Fibroblast of skin of right biceps (primary cell): ENCODE measurements at regions not wholly inside any gene's neighbourhood (a gene's known extent, or its start where the extent isn't known, plus 50 kb on each side); places are given as distances from the start of the nearest gene placed in this dataset.

Experiments
- DNase-seq: peaks from one replicate; pipeline ENCODE4 v3.0.0-alpha.2; 2013

- DNase-seq = no peak
These were observed 70.6 kb downstream of the VEGFA start for GRCh38 chr6:43840490-43841218.

DNA sequence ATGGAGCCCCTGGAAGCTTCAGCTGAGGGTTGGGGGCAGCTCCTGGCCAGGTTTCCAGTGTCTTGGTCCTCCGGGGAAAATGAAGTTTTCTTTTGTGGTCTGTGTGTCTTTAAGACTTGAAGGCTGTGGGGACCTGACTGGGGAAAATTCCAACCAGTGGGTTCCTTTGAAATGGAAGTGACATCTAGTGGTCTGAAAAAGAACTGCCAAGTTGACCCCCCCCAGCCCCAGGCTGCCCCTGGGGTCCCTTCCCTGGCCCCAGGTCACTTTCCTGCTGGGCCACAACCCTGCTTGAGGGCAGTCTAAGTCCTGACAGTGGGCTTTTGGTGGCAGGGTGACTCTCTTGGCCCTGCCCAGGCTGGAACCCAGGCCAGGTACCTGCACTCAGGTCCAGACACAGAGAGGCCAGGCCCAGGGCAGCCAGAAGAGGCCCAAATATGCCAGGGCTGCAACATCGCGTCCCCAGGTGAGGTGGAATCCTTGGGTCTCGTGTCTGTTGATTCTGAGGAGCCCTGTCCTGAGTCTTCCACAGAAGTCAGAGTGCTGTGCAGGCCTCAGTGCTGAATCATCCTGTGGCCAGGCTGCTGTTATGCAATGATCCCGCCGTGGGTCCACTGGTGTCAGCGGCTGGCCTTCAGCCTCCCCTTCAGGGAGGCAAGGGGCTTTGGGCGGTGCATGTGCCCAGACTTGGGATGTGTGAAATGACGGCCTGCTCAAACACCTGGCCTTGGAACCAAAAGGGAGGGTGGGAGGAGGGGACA lies 68.4 kb downstream of the VEGFA start:
- peak; percentile 71 for DNase-seq

DNA sequence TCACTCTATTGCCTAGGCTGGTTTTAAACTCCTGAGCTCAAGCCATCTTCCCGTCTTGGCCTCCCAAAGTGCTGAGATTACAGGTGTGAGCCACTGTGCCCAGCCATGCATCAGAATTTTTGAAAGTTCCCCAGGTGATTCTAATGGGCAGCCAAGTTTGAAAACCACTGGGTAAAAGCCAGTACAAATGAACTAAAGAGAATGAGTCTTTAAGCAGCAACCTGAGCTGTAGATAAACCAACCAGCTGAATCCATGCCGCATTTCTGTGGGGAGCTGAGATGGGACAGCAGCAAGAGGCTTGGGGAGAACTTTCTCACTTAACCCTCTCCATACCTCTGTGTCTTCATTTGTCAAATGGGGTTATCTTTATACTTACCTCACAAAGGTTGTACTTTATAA lies 67.5 kb downstream of the VEGFA start:
- DNase-seq = no peak

DNA sequence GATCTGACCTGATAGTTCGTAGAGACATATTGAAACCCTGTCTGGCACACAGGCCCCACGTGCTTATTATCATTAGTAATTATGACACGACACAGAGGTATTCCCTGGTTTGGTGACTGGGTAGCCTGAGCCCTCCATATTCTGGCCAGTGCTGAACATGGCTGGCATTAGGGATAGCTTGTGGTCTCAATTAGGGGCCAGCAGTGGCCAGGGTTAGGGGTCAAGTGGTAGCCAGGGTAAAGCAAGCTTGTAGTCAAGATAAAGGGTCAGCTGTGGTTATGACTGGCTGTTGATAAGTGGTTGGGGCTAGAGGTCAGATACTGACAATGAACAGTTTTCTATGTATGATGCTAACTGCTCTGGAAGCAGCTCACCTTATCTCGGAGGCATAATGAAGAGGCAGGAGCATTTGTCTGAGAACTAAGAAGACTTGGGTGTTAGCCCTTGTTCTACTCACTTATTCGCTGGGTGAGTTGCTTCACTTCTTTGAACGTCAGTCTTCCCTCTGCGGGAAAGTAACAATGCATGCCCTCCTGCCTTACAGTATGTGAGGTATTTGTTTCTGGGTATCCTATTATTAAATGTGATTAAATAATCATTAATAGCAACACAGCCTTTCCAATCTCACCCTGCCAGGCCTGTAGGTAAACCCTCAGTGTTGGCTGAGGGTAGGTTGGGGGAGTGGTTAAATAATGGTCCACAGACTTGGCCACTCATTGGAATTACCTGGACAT lies 66.7 kb downstream of the VEGFA start:
- peak; percentile 42 for DNase-seq
